HFF-Myc (cell line): ENCODE measurements at regions not wholly inside any gene's neighbourhood (a gene's known extent, or its start where the extent isn't known, plus 50 kb on each side); places are given as distances from the start of the nearest gene placed in this dataset.

Experiments used
- DNase-seq: peaks from one replicate; pipeline ENCODE4 v3.0.0-alpha.2; 2011; ENCODE audit warnings: low read depth; ENCODE audit errors: extremely low read depth
- H3K4me3 ChIP-seq: replicated peaks from 2 replicates; pipeline ENCODE4 v1.5.1; 2011; ENCODE audit warnings: low read depth, mild to moderate bottlenecking, control low read depth, low read length
- CTCF ChIP-seq: IDR thresholded peaks from 2 replicates; pipeline ENCODE4 v1.5.1; 2012; ENCODE audit warnings: mild to moderate bottlenecking, low read depth, low read length, control low read depth; ENCODE audit errors: missing control alignments

DNA sequence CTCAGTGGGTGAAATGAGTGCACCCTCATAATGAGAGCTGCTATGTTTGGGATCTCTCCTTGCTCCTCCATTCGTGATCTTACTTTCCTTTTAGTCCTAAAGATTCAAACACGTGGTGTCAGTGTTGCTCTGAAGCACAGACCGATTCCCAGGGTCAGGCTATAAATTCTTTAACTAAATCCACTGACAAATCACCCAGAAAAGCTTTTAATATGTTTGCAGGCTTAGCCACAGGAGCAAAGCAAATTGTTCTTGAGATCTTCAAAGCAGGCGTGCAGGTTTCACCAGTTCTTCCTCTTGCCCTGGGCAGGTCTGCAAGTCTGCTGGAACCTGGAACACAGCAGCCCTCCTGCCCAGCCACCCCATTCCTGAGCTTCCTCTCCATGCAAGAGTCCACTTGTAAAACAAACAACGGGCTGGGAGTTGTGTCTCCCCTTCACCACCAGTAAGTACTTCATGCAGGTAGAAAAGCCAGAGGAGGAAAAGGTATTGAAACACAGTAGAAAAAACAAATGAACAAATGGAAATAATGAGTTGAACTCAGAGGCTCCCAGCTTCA lies 70.1 kb upstream of the ENPP6 start:
- no peak for DNase-seq
- TF ChIP-seq CTCF = no peak
- H3K4me3 ChIP-seq = no peak overlapping the region

DNA sequence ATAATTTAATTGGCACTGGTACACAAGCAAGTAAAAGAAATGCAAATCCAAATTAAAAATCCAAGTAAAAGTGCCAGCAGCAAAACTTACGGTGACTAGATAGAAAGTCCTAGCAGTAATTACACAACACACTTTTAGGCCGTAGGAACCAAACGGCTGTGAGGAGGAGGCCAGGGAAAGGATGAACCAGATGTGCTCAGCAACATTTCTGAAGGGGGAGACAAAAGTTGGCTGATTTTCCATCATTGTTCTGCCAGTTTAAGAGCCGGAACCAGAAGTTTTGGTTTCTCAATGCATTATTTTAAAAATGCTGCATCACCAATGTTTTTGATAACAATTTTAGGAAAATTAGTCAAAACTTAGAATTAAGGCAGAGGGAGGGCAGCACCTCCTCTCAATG lies 68.7 kb upstream of the ENPP6 start:
- TF ChIP-seq CTCF = no peak
- no peak overlapping the region for H3K4me3 ChIP-seq
- no peak for DNase-seq

- no peak for DNase-seq
- no peak overlapping the region for H3K4me3 ChIP-seq
- TF ChIP-seq CTCF = no peak
Measured at GRCh38 chr4:184284742-184285141, 67.1 kb upstream of the ENPP6 start.

GRCh38 chr4:184284336-184284690 lies 66.6 kb upstream of the ENPP6 start:
- no peak for TF ChIP-seq CTCF
- DNase-seq = no peak
- no peak overlapping the region for H3K4me3 ChIP-seq

DNA sequence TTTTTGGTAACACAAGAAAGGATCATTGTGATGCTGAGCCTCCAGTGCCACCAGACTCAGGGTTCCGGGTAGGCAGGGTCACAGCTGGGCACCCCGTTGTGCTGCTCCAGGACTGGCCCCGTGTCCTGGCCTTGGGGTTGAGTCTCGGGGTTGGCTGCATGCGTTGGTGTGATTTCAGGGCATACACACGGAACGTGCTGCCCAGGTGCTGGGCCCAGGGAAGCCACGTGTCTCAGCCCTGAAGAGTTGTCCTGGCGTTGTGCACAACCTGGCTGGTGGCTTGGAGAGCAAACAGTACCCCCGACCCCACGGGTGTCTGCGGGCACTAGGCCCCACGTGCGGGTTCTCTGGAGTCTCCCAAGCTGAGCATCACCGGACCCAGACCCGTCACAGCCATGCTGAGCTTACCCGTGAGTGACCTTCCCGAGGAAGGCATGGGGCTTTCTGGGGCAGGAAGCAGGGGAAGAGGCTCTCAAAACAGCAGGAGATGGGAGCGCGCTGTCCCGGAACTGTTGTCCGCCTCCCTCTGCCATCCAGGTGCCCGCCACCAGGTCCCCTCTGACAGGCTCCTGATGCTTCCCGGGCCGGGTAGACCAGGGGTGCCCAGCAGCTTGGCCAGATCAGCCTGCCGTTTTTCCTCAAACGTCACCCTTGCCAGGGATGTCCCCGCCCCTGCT lies 66.1 kb upstream of the ENPP6 start:
- TF ChIP-seq CTCF = no peak
- no peak overlapping the region for H3K4me3 ChIP-seq
- no peak for DNase-seq

DNA sequence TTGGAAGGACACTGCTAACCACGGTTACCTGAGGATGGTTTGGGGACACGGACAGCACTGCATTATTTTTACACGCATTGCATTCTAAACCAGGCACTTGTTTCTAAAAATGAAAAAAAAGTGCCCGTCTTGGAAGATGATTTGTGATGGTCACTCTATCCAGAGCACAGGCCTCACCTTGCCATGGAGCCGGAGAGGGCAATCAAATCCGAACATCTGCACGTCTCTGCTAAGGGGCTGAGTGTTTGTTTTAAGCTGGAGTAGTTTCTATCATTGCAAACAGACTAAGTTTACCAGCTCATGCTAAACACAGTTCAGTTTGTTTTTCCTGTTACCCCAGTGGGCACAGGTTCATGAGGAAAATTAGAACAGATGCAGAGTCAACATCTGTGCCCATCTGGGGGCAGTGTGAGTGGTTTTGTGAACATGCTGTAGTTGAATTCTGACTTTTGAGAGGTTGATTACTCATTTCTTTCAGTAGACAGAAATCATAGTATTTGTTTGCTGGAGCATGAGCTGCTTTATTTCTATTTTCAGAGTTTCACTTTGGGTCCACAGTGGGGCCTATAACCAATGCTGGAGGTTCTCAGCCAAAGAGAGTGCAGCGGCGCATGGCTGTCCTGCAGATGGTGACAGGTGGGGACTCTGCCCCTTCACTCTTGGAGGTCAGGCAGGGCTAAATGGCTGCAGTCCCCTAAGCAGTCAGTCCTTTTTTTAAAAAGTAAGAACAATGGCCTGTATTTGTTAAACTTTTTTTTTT lies 65.4 kb upstream of the ENPP6 start:
- no peak for TF ChIP-seq CTCF
- H3K4me3 ChIP-seq = no peak overlapping the region
- no peak for DNase-seq
